ENCODE measurements at regions not wholly inside any gene's neighbourhood (a gene's known extent, or its start where the extent isn't known, plus 50 kb on each side); places are given as distances from the start of the nearest gene placed in this dataset.

DNA sequence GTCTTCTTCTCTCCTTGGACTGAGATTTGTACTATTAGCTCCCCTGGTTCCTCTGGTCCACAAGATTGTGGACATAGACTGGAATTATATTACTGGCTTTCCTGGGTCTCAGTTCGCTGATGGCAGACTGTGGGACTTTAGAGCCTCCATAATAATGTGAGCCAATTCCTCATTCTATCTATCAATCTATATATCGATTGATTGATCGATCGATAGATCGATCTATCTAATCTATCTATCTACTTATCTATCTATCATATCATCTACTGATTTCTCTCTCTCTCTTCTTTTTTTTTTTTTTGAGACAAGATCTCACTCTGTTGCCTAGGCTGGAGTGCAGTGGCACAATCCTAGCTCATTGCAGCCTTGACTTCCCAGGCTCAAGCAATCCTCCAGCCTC is 51.5 kb upstream of the DDR1 start:
- Histone ChIP-seq H3K36me3 (ENCODE audit: insufficient read depth, low read length) (no peaks in the 10 kb centered on the region), H2AFZ (ENCODE audit: low read depth, low read length) (no peak overlapping the region), H3K27me3 (ENCODE audit: insufficient read depth, low read length) (no peaks in the 10 kb centered on the region), H3K4me3 (ENCODE audit: low read length) (no peak overlapping the region), H3K9me3 (ENCODE audit: low read length) (no peaks in the 10 kb centered on the region), H3K4me1 (ENCODE audit: insufficient read depth, low read length) (peaks cover 10% of the 10 kb centered on the region)

DNA sequence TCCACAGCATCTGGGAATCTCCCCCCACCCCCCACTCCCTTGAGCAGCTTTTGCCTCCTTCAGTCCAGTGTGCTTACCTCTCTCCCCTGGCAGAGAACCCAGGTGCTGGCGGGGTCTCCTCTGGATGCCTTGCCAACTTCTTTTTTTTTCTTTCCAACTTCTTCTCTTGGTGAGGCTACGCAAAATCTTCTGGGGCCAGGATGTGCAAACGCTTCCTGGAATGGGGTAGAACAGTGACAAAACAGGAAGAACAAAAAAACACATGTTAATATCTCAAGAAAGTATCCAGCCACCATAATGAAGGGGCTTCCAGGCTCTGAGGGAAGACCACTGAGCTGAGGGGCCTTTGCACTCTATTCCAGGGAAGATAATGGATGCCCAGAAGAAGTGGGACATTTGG is 53.9 kb upstream of the DDR1 start:
- no peak overlapping the region for H2AFZ ChIP-seq (ENCODE audit: low read depth, low read length)
- no peaks in the 10 kb centered on the region for H3K27me3 ChIP-seq (ENCODE audit: insufficient read depth, low read length)
- H3K4me1 ChIP-seq (ENCODE audit: insufficient read depth, low read length), result peaks cover 6% of the 10 kb centered on the region
- H3K36me3 ChIP-seq (ENCODE audit: insufficient read depth, low read length), result no peaks in the 10 kb centered on the region
- H3K4me3 ChIP-seq (ENCODE audit: low read length), result no peak overlapping the region
- no peaks in the 10 kb centered on the region for H3K9me3 ChIP-seq (ENCODE audit: low read length)

DNA sequence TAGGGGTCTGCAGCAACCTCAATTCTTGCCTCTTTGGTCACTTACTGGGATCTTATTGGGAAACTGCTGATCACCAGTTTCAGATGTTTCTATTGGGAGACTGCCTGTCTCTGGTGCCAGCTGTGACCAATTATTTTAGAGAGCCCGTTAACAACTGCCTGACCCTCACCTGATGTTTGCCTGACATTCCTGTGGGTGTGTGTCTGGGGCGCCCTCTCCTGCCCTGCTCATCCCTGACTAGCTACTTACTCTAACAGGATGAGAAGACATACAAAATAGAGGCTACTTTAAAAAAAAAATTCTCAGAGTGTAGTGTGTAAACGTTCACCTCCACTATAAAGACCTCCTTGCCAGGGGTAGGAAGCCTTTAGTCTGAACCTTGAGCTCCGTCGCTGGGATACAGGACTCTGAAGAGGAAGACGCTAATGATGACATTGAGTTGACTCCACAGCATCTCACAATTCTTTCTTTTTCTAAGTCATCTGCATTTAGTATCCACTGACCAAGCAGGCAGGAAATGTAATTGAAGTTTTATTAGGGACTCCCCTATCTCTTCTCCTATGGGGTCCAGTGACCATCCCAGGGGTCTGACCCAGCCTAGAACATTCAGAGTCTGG is 54.6 kb upstream of the DDR1 start:
- H3K4me1 ChIP-seq (ENCODE audit: insufficient read depth, low read length), result peaks cover 6% of the 10 kb centered on the region
- no peaks in the 10 kb centered on the region for H3K36me3 ChIP-seq (ENCODE audit: insufficient read depth, low read length)
- H2AFZ ChIP-seq (ENCODE audit: low read depth, low read length), result no peak overlapping the region
- no peaks in the 10 kb centered on the region for H3K27me3 ChIP-seq (ENCODE audit: insufficient read depth, low read length)
- H3K9me3 ChIP-seq (ENCODE audit: low read length), result no peaks in the 10 kb centered on the region
- no peak overlapping the region for H3K4me3 ChIP-seq (ENCODE audit: low read length)

DNA sequence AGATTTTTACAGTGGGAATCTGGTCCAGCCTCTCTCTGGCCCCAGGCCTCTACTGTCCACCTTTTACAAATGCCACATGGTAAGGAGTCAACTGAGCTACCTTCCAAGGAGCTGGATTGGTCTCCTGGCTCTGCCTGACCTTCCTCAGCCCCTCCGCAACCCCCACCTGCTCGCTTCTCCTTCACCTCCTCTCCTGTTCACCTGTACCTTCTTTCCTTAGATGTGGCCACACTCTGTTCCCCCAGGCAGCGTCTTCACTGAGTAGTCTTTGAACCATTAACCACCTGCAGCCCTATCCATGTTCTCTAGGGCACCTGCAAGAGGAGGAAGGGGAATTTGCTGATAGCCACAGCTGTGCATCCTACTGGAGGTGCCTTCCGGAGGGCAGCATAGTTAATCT is 55.3 kb upstream of the DDR1 start:
- Histone ChIP-seq H2AFZ (ENCODE audit: low read depth, low read length) (no peak overlapping the region), H3K36me3 (ENCODE audit: insufficient read depth, low read length) (no peaks in the 10 kb centered on the region), H3K4me1 (ENCODE audit: insufficient read depth, low read length) (peaks cover 6% of the 10 kb centered on the region), H3K9me3 (ENCODE audit: low read length) (no peaks in the 10 kb centered on the region), H3K4me3 (ENCODE audit: low read length) (no peak overlapping the region), H3K27me3 (ENCODE audit: insufficient read depth, low read length) (no peaks in the 10 kb centered on the region)

DNA sequence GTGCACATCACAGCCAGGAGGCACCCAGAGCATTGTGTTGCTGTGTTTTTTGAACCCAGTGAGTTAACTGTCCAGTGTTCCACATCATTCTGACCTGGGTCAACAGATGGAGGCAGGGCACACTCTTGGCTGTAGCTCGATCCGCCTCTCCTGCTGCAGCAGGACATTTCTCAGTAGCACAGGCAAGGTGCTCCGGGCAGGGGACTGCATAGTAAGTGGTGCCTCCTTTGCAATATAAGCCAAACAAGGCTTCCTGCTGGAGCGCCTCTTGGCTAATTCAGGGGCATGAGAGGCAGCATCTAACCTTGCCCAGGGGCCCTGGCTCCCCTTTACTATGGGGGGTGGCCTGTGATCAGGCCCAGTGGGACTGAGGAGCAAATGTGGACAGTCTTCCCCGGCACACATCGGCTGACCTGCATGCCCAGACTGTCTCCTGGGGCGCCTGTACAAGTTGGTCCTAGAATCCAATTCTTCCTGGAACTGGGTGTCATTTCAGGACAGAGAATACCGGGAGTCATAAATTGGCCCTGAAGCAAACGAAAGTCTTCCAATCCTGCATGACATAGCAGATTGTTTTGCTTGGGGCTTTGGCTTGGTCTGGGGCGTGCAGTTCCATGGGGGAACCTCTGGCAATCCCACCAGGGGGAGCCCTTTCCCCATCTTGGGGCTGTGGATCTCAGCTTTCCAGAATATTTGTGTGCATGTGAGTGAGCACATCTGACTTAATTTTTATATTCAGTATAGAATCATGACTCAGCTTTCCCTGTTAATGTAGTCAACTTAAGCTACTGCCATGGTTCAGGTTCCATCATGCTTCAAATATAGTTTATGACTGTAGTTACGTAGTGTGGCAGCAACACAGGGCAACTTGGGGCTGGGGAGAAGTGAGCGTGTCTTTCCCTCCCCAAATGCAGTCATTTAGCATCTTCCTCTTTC is 56.0 kb upstream of the DDR1 start:
- no peaks in the 10 kb centered on the region for H3K27me3 ChIP-seq (ENCODE audit: insufficient read depth, low read length)
- H3K9me3 ChIP-seq (ENCODE audit: low read length), result no peaks in the 10 kb centered on the region
- no peak overlapping the region for H3K4me3 ChIP-seq (ENCODE audit: low read length)
- peaks cover 6% of the 10 kb centered on the region for H3K4me1 ChIP-seq (ENCODE audit: insufficient read depth, low read length)
- peak overlapping the region; percentile 83 for H2AFZ ChIP-seq (ENCODE audit: low read depth, low read length)
- no peaks in the 10 kb centered on the region for H3K36me3 ChIP-seq (ENCODE audit: insufficient read depth, low read length)

DNA sequence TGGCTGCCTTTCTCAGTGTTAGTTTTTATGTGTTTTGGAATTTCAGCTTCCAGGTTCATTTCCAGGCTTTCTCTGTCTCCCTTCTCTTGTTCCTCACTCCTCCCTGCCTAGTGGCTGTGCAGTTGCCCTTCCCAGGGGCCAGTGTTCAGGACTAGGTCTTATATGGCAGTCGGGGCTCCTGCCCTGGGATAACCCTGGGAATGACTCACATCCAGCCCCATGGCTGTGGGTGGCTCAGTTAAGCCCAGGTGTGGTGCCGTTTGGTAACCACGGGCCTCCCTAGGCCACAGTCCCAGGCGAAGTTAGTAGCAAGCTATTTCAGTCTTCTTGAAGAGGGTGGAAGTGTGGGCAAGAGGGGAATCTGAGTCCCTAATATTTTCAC is 57.4 kb upstream of the DDR1 start:
- H3K4me3 ChIP-seq (ENCODE audit: low read length), result no peak overlapping the region
- no peaks in the 10 kb centered on the region for H3K36me3 ChIP-seq (ENCODE audit: insufficient read depth, low read length)
- H3K4me1 ChIP-seq (ENCODE audit: insufficient read depth, low read length), result peaks cover 6% of the 10 kb centered on the region
- no peaks in the 10 kb centered on the region for H3K9me3 ChIP-seq (ENCODE audit: low read length)
- no peak overlapping the region for H2AFZ ChIP-seq (ENCODE audit: low read depth, low read length)
- H3K27me3 ChIP-seq (ENCODE audit: insufficient read depth, low read length), result no peaks in the 10 kb centered on the region

DNA sequence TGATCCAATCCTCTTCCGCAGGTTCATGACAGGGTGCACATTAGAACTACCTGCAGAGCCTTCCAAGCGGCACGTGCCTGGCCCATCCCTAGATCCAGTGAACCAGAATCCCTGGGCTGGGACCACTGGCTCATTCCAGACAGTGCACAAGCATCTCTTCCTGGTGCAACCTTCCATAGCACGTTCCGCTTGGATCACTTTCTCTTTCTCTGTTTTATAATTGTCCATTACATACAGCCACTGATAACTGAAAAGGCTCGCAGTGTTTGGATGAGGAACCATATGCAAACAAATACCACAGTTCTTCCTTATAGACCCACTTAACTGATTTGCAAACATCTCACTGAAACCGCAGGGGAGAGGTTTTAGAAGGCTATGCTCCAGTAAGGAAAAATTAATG is 59.6 kb upstream of the DDR1 start:
- H3K4me1 ChIP-seq (ENCODE audit: insufficient read depth, low read length), result peaks cover 4% of the 10 kb centered on the region
- H3K9me3 ChIP-seq (ENCODE audit: low read length), result no peaks in the 10 kb centered on the region
- no peaks in the 10 kb centered on the region for H3K27me3 ChIP-seq (ENCODE audit: insufficient read depth, low read length)
- H2AFZ ChIP-seq (ENCODE audit: low read depth, low read length), result no peak overlapping the region
- H3K36me3 ChIP-seq (ENCODE audit: insufficient read depth, low read length), result no peaks in the 10 kb centered on the region
- H3K4me3 ChIP-seq (ENCODE audit: low read length), result no peak overlapping the region

DNA sequence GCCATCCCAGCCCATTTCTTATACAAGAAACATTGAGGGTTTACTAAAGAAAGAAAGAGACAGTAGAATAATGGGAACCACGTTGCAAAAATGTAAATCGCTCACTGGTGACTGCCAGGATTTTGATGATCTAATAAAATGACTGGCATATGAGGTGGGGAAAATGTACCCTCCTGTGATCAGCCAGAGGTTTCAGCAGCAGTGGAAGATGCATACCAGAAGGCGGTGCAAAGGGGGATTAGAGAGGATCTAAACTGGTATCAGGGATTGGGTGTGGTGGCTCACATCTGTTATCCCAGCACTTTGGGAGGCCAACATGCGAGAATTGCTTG is 60.8 kb upstream of the DDR1 start:
- H3K36me3 ChIP-seq (ENCODE audit: insufficient read depth, low read length), result no peaks in the 10 kb centered on the region
- no peaks in the 10 kb centered on the region for H3K27me3 ChIP-seq (ENCODE audit: insufficient read depth, low read length)
- H3K9me3 ChIP-seq (ENCODE audit: low read length), result no peaks in the 10 kb centered on the region
- peaks cover 4% of the 10 kb centered on the region for H3K4me1 ChIP-seq (ENCODE audit: insufficient read depth, low read length)
- no peak overlapping the region for H3K4me3 ChIP-seq (ENCODE audit: low read length)
- H2AFZ ChIP-seq (ENCODE audit: low read depth, low read length), result no peak overlapping the region

DNA sequence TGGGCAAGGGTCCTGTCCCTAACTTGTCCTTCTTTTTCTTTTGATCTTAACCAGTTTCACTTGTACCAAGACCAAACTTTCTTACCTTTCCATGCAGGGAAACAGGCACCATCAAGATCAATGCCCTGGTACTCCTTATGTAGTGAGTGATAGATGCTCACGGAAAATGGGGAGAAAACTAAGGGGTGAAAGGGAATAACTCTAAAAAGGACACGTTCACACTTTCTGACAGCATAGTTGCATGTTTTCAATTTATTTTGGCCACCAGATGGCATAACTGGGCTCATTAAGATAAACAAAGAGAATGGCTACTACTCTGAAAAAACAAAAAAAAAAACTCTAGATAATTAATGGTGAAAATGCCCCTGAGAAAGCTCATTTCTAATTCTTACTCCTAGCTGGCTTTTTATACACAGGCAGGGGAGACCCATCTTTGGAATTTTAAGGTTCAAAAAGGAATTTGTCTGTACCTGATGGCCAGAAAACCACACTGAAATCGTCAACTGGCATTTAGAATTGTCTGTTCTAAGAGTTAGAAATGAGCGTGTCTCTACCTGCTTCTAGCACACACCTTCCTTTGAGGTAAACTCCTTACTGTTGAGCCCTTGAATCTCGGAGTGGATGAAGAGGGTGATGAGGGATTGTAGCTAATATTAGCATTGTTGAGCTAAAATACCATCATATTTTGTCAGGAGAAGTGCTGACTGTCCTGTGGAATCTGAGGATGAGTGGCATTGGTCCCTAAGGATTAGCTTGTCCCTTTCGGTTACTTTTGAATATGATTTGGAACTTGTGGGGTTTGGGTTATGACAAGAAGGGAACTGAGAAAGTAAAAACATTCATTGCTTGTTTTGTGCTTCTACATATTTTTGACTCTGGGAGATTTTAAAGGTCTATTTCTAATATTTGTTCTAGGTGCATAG is 62.2 kb upstream of the DDR1 start:
- no peak overlapping the region for H3K4me3 ChIP-seq (ENCODE audit: low read length)
- no peaks in the 10 kb centered on the region for H3K4me1 ChIP-seq (ENCODE audit: insufficient read depth, low read length)
- H3K9me3 ChIP-seq (ENCODE audit: low read length), result no peaks in the 10 kb centered on the region
- H2AFZ ChIP-seq (ENCODE audit: low read depth, low read length), result peak overlapping the region; percentile 59
- no peaks in the 10 kb centered on the region for H3K27me3 ChIP-seq (ENCODE audit: insufficient read depth, low read length)
- no peaks in the 10 kb centered on the region for H3K36me3 ChIP-seq (ENCODE audit: insufficient read depth, low read length)

DNA sequence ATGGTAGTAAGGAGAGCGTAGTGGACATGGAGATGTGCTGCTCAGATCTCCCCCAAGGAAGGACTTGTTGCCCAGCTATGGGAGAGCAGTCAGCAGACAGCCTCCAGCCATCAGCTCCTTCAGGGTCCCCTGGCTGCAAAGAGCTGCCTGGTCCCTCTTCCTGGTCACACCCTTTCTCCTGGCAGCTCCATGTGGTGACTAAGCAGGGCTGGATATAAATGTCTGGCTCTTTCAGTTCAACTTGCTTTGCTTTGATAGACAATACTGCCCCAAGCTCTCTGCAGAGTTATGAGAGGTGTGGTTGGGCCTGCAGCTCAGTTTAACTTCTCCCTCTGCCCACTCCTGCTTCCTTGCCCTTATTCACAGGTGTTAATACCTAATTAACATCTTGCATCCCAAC is 64.1 kb upstream of the DDR1 start:
- no peaks in the 10 kb centered on the region for H3K4me1 ChIP-seq (ENCODE audit: insufficient read depth, low read length)
- H3K36me3 ChIP-seq (ENCODE audit: insufficient read depth, low read length), result no peaks in the 10 kb centered on the region
- no peak overlapping the region for H3K4me3 ChIP-seq (ENCODE audit: low read length)
- no peaks in the 10 kb centered on the region for H3K9me3 ChIP-seq (ENCODE audit: low read length)
- no peak overlapping the region for H2AFZ ChIP-seq (ENCODE audit: low read depth, low read length)
- H3K27me3 ChIP-seq (ENCODE audit: insufficient read depth, low read length), result no peaks in the 10 kb centered on the region

DNA sequence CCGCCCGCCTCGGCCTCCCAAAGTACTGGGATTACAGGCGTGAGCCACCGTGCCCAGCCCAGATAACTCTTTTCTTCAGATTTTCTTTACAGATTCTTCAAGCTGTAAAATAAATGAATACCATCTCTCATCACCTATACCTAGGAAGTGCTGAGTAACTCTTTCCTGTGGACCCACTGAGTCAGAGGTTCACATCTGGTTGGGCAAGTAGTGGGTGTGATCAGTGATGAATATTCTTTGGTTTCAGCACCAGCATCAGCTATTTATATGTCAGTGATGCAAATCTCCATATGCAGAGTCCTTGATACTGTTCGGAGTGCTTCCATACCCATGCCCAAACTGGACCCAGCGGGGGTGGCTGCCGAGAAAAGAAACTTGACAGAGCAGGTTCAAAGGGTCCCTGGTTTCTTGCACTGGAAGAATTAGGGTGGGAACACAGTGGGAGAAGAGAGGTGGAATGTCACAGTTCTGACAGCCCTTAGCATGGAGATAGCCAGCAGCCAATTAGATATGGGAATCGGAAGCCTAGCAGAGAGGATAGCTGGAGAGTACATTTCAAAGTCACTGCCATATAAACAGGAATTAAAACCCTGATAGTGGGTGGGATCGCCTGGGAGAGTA is 64.9 kb upstream of the DDR1 start:
- H3K4me3 ChIP-seq (ENCODE audit: low read length), result no peak overlapping the region
- no peaks in the 10 kb centered on the region for H3K9me3 ChIP-seq (ENCODE audit: low read length)
- no peaks in the 10 kb centered on the region for H3K4me1 ChIP-seq (ENCODE audit: insufficient read depth, low read length)
- H3K27me3 ChIP-seq (ENCODE audit: insufficient read depth, low read length), result no peaks in the 10 kb centered on the region
- no peaks in the 10 kb centered on the region for H3K36me3 ChIP-seq (ENCODE audit: insufficient read depth, low read length)
- no peak overlapping the region for H2AFZ ChIP-seq (ENCODE audit: low read depth, low read length)

DNA sequence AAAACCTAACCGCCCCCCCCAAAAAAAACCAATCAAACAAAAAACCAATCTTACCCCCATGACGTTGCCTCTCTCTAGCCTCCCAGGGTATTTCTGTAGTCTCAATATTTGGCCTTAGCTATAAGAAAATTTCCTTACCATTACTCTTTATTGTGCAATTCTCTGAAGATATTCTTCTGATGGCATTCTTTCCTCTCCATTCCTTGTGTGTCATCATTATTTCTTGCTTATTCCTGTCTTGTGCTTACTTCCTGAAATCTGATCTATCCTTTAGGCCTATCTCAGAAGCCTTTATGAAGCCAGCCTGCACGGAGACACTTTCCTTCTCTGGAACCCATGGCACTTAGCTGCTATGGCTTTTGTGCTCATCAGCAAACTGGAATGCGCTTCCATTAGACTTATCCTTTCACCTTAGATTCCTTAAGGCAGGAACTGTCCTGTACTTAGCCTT is 65.9 kb upstream of the DDR1 start:
- Histone ChIP-seq H3K27me3 (ENCODE audit: insufficient read depth, low read length) (no peaks in the 10 kb centered on the region), H3K9me3 (ENCODE audit: low read length) (no peaks in the 10 kb centered on the region), H3K4me1 (ENCODE audit: insufficient read depth, low read length) (peaks cover 2% of the 10 kb centered on the region), H2AFZ (ENCODE audit: low read depth, low read length) (no peak overlapping the region), H3K36me3 (ENCODE audit: insufficient read depth, low read length) (no peaks in the 10 kb centered on the region), H3K4me3 (ENCODE audit: low read length) (no peak overlapping the region)
